HepG2 (cell line): ENCODE measurements at regions not wholly inside any gene's neighbourhood (a gene's known extent, or its start where the extent isn't known, plus 50 kb on each side); places are given as distances from the start of the nearest gene placed in this dataset.

Source experiments
- ATAC-seq: fragments of 200-7000 bp; cut with Tn5 transposase; 3 replicates; pipeline ENCODE4 v1.9.1; 2020; ENCODE audit warnings: mild to moderate bottlenecking, moderate library complexity
- BruUV-seq: library from RNA; stranded (reverse); fragments of 400-500 nt; replicated peaks from 2 replicates; lab custom pipeline; 2021; lab: Mats Ljungman, UMichigan
- CTCF ChIA-PET: fragments of 300-600 bp; formaldehyde crosslinking; extraction: SDS; loops from one replicate; lab custom pipeline; 2021; ENCODE audit warnings: low total read pairs, inconsistent platforms, low intra/inter-chr PET ratio; lab: Yijun Ruan, JAX
- POLR2A ChIA-PET: fragments of 350-600 bp; sonication (Branson Sonifier 250); formaldehyde crosslinking; loops from one replicate; lab custom pipeline; 2020; ENCODE audit warnings: antibody characterized with exemption, inconsistent platforms; lab: Yijun Ruan, JAX
- DNase-seq: peaks from one replicate; pipeline ENCODE4 v3.0.0-alpha.2; 2015; ENCODE audit warnings: low spot score
- FAIRE-seq: peaks from 3 replicates; lab custom pipeline; 2011; peaks lifted over from hg19 to GRCh38; lab: Jason Lieb, UNC
- H2AFZ ChIP-seq: one replicate; pipeline ENCODE4 v1.6.1; 2011; ENCODE audit warnings: low read length, inconsistent platforms
- H3K27ac ChIP-seq: fragments of 300-600 bp; 3 replicates; pipeline ENCODE4 v1.8.0; 2011; ENCODE audit warnings: mixed run types, mild to moderate bottlenecking, mixed read lengths, low read length, inconsistent platforms; ENCODE audit not compliant: insufficient read depth; ENCODE audit errors: extremely low read length
- H3K27me3 ChIP-seq, 2 experiments: fragments of 200-600 bp in 1 of 2; 2 replicates in 1 of 2; 3 replicates in 1 of 2; pipeline versions ENCODE4 v1.6.0 to v1.8.0; 2011; ENCODE audit warnings: low read length in 2 of 2, mild to moderate bottlenecking in 2 of 2, moderate library complexity in 2 of 2, inconsistent platforms in 1 of 2; ENCODE audit not compliant: insufficient read depth in 2 of 2, control insufficient read depth in 1 of 2
- H3K36me3 ChIP-seq, 2 experiments: fragments of 200-600 bp in 1 of 2; replicated peaks in 1 of 2; 2 replicates in 1 of 2; 3 replicates in 1 of 2; pipeline versions ENCODE4 v1.5.1 to v1.8.0; 2011; ENCODE audit warnings: low read length in 2 of 2, inconsistent platforms in 1 of 2; ENCODE audit not compliant: insufficient read depth in 2 of 2, control insufficient read depth in 1 of 2
- H3K4me1 ChIP-seq: 2 replicates; pipeline ENCODE4 v1.5.1; 2012; ENCODE audit warnings: low read length, inconsistent platforms; ENCODE audit not compliant: insufficient read depth
- H3K4me2 ChIP-seq: 2 replicates; pipeline ENCODE4 v1.6.0; 2011; ENCODE audit warnings: low read depth, low read length, inconsistent platforms
- H3K4me3 ChIP-seq, 3 experiments: fragments of 200-600 bp in 1 of 3; sonication (generic), shearing (Covaris generic) in 1 of 3; replicated peaks in 1 of 3; 2 replicates each; pipeline ENCODE4 v1.5.1; 2011 to 2016; ENCODE audit warnings: low read length in 3 of 3, inconsistent platforms in 2 of 3, low read depth in 2 of 3, mild to moderate bottlenecking in 2 of 3, control low read depth in 1 of 3, mixed read lengths in 1 of 3; ENCODE audit not compliant: insufficient read depth in 1 of 3
- H3K79me2 ChIP-seq: one replicate; pipeline ENCODE4 v1.6.1; 2011; ENCODE audit warnings: low read length, inconsistent platforms; ENCODE audit not compliant: insufficient read depth
- H3K9ac ChIP-seq: 2 replicates; pipeline ENCODE4 v1.6.0; 2011; ENCODE audit warnings: mild to moderate bottlenecking, low read depth, low read length, inconsistent platforms; ENCODE audit not compliant: insufficient read depth
- H3K9me3 ChIP-seq: 2 replicates; pipeline ENCODE4 v1.5.1; 2012; ENCODE audit warnings: mild to moderate bottlenecking, low read length
- H4K20me1 ChIP-seq: 2 replicates; pipeline ENCODE4 v1.6.0; 2011; ENCODE audit warnings: inconsistent platforms, mild to moderate bottlenecking, low read length, moderate library complexity; ENCODE audit not compliant: insufficient read depth
- AKAP8 ChIP-seq: sonication (generic); formaldehyde crosslinking; IDR thresholded peaks from 2 replicates; pipeline ENCODE4 v1.5.1; 2020; ENCODE audit warnings: mild to moderate bottlenecking, missing genetic modification reagents
- ATRX ChIP-seq: sonication (generic); formaldehyde crosslinking; IDR thresholded peaks from 2 replicates; pipeline ENCODE4 v1.4.0; 2020; ENCODE audit warnings: missing genetic modification reagents, borderline replicate concordance
- DMAP1 ChIP-seq: IDR thresholded peaks from 2 replicates; pipeline ENCODE4 v1.6.1; 2016
- GPN1 ChIP-seq: sonication (generic); formaldehyde crosslinking; IDR thresholded peaks from 2 replicates; pipeline ENCODE4 v1.5.1; 2020; ENCODE audit warnings: missing genetic modification reagents, borderline replicate concordance
- JDP2 ChIP-seq: sonication (generic); formaldehyde crosslinking; IDR thresholded peaks from 2 replicates; pipeline ENCODE4 v1.8.1; 2022; ENCODE audit warnings: missing genetic modification reagents, borderline replicate concordance
- MXD4 ChIP-seq: IDR thresholded peaks from 2 replicates; pipeline ENCODE4 v1.6.1; 2016; ENCODE audit warnings: mild to moderate bottlenecking, missing biosample characterization, missing genetic modification reagents
- NFYB ChIP-seq: sonication (generic); formaldehyde crosslinking; IDR thresholded peaks from 2 replicates; pipeline ENCODE4 v1.4.0; 2020; ENCODE audit warnings: missing genetic modification reagents
- RNF219 ChIP-seq: sonication (generic); formaldehyde crosslinking; IDR thresholded peaks from 2 replicates; pipeline ENCODE4 v1.5.0; 2020; ENCODE audit warnings: mild to moderate bottlenecking, missing genetic modification reagents
- SOX13 ChIP-seq, 3 experiments: fragments of 450-650 bp in 1 of 3; sonication (generic) in 1 of 3; formaldehyde crosslinking in 1 of 3; IDR thresholded peaks in 2 of 3; conservative IDR thresholded peaks in 1 of 3; 2 replicates each; pipeline versions ENCODE4 v1.5.0 to v1.6.1; 2016 to 2020; ENCODE audit warnings: antibody characterized with exemption in 1 of 3, mild to moderate bottlenecking in 1 of 3, missing compliant biosample characterization in 1 of 3, missing genetic modification reagents in 1 of 3, moderate library complexity in 1 of 3
- ZBTB26 ChIP-seq: IDR thresholded peaks from 2 replicates; pipeline ENCODE4 v1.6.1; 2016; ENCODE audit warnings: missing compliant biosample characterization, missing genetic modification reagents, borderline replicate concordance
- ZBTB7A ChIP-seq: sonication (generic); formaldehyde crosslinking; IDR thresholded peaks from 2 replicates; pipeline ENCODE4 v1.8.0; 2022; ENCODE audit warnings: mild to moderate bottlenecking, missing genetic modification reagents
- ZFP90 ChIP-seq: sonication (generic); formaldehyde crosslinking; IDR thresholded peaks from 2 replicates; pipeline ENCODE4 v1.8.0; 2022; ENCODE audit warnings: missing genetic modification reagents, mild to moderate bottlenecking, inconsistent platforms, borderline replicate concordance
- ZNF225 ChIP-seq: sonication (generic); formaldehyde crosslinking; IDR thresholded peaks from 2 replicates; pipeline ENCODE4 v1.4.0; 2020; ENCODE audit warnings: mild to moderate bottlenecking, missing genetic modification reagents
- ZNF749 ChIP-seq: sonication (generic); formaldehyde crosslinking; IDR thresholded peaks from 2 replicates; pipeline ENCODE4 v1.8.0; 2022; ENCODE audit warnings: mild to moderate bottlenecking, missing genetic modification reagents, moderate library complexity, borderline replicate concordance
- WGBS: methylation state at CpG from one replicate; pipeline ENCODE4 v1.1.6; 2017; ENCODE audit warnings: low lambda C conversion rate; 5-methylcytosine and 5-hydroxymethylcytosine counted together
- in situ Hi-C: cut with HindIII; loops from 2 replicates; pipeline ENCODE4 v1.10.0; 2017; ENCODE audit warnings: low pct_unique_long_range_greater_than_20kb; ENCODE audit not compliant: extremely low pct_ligation_motif_present
- intact Hi-C: fragments of 100-400 bp; cut with micrococcal nuclease; formaldehyde crosslinking; loops from one replicate; pipeline ENCODE4 v1.10.0; 2022; ENCODE audit not compliant: unreplicated experiment
- TF ChIP-seq, protein P1 (sequence below): sonication (generic); formaldehyde crosslinking; IDR thresholded peaks from 2 replicates; pipeline ENCODE4 v1.8.1; 2022; ENCODE audit warnings: low read depth, mild to moderate bottlenecking, missing genetic modification reagents
- TF ChIP-seq, protein P2 (sequence below): sonication (generic); formaldehyde crosslinking; IDR thresholded peaks from 2 replicates; pipeline ENCODE4 v1.4.0; 2020; ENCODE audit warnings: missing genetic modification reagents, mild to moderate bottlenecking, borderline replicate concordance
- TF ChIP-seq, protein P3 (sequence below): sonication (generic); formaldehyde crosslinking; IDR thresholded peaks from 2 replicates; pipeline ENCODE4 v1.8.0; 2022; ENCODE audit warnings: missing genetic modification reagents, low read depth, mild to moderate bottlenecking, borderline replicate concordance

DNA sequence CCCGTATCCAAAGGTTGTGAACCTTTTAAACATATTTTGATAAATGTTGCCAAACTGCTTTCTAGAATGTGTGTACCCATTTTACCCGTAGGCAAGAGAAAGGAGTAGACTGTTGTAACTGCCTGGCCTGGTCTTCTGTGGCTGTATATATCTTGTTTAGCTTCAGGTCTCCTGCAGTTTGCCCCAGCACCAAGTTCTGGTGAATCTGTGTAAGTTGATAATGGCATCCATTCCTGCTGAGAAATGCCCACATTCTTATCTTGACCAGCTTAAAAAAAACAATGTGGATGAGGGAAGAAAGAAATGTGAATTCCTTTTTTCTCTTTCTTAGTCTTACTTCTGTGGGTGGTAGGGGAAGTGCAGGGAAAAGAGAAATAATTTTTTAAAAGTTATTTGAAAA is 53.3 kb upstream of the TLE3 start:
- DNase-seq (no peak), ATAC-seq (no peak), FAIRE-seq (no peak)
- Histone ChIP-seq H3K79me2 (no peaks in the 10 kb centered on the region), H3K36me3 (no peaks in the 10 kb centered on the region), H3K4me3 (no peak overlapping the region), H3K27ac (no peak overlapping the region), H3K27me3 (peaks cover 10 to 85% of the 10 kb centered on the region in 2 experiments; a peak in 4 of 5 replicates), H3K9me3 (no peaks in the 10 kb centered on the region), H3K9ac (no peak overlapping the region), H3K4me2 (no peak overlapping the region), H2AFZ (no peak overlapping the region), H3K4me1 (0 out of 2 replicates have a peak, but pooled peaks cover 8% of the 10 kb centered on the region), H4K20me1 (peaks cover 10% of the 10 kb centered on the region; the same call in 1 of the 2 replicates)
- BruUV-seq: no TSS peak
- in situ Hi-C loops: no loop called here
- ChIA-PET CTCF (no interaction called here), POLR2A (no interaction called here)
- intact Hi-C loops: loop anchor here (5.0 kb wide), 1 partner anchor 636 kb away; no protein-coding TSS in a partner anchor
- 24% methylated on average over 2 of the region's 2 CpGs for WGBS
- TF ChIP-seq SOX13 (IDR thresholded peaks at IDR 0.05): no peak
- no peak for TF ChIP-seq SOX13 (CRISPR knock-in tag; conservative IDR thresholded peaks at IDR 0.05 in 1 of 2, IDR thresholded peaks at IDR 0.05 in 1 of 2)
- TF ChIP-seq, protein P1, sequence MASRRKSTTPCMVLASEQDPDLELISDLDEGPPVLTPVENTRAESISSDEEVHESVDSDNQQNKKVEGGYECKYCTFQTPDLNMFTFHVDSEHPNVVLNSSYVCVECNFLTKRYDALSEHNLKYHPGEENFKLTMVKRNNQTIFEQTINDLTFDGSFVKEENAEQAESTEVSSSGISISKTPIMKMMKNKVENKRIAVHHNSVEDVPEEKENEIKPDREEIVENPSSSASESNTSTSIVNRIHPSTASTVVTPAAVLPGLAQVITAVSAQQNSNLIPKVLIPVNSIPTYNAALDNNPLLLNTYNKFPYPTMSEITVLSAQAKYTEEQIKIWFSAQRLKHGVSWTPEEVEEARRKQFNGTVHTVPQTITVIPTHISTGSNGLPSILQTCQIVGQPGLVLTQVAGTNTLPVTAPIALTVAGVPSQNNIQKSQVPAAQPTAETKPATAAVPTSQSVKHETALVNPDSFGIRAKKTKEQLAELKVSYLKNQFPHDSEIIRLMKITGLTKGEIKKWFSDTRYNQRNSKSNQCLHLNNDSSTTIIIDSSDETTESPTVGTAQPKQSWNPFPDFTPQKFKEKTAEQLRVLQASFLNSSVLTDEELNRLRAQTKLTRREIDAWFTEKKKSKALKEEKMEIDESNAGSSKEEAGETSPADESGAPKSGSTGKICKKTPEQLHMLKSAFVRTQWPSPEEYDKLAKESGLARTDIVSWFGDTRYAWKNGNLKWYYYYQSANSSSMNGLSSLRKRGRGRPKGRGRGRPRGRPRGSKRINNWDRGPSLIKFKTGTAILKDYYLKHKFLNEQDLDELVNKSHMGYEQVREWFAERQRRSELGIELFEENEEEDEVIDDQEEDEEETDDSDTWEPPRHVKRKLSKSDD (CRISPR knock-in tag): no peak
- no peak for TF ChIP-seq DMAP1 (CRISPR knock-in tag)
- TF ChIP-seq ATRX: no peak
- TF ChIP-seq GPN1: no peak
- no peak for TF ChIP-seq JDP2 (CRISPR knock-in tag)
- TF ChIP-seq, protein P2, sequence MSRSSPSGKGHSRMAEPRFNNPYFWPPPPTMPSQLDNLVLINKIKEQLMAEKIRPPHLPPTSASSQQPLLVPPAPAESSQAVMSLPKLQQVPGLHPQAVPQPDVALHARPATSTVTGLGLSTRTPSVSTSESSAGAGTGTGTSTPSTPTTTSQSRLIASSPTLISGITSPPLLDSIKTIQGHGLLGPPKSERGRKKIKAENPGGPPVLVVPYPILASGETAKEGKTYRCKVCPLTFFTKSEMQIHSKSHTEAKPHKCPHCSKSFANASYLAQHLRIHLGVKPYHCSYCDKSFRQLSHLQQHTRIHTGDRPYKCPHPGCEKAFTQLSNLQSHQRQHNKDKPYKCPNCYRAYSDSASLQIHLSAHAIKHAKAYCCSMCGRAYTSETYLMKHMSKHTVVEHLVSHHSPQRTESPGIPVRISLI (CRISPR knock-in tag): no peak
- no peak for TF ChIP-seq ZNF225 (CRISPR knock-in tag)
- TF ChIP-seq AKAP8 (CRISPR knock-in tag): no peak
- TF ChIP-seq MXD4 (CRISPR knock-in tag): no peak
- no peak for TF ChIP-seq ZBTB26
- TF ChIP-seq RNF219 (CRISPR knock-in tag): no peak
- TF ChIP-seq, protein P3, sequence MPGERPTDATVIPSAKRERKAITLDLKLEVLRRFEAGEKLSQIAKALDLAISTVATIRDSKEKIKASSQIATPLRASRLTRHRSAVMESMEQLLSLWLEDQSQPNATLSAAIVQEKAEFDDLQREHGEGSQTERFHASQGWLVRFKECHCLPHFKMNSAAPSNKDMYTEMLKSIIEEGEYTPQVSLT (CRISPR knock-in tag): no peak
- TF ChIP-seq ZFP90 (CRISPR knock-in tag): no peak
- TF ChIP-seq ZNF749 (CRISPR knock-in tag): no peak
- no peak for TF ChIP-seq NFYB (CRISPR knock-in tag)
- TF ChIP-seq ZBTB7A (CRISPR knock-in tag): no peak
